ENCODE measurements at regions not wholly inside any gene's neighbourhood (a gene's known extent, or its start where the extent isn't known, plus 50 kb on each side); places are given as distances from the start of the nearest gene placed in this dataset.

DNA sequence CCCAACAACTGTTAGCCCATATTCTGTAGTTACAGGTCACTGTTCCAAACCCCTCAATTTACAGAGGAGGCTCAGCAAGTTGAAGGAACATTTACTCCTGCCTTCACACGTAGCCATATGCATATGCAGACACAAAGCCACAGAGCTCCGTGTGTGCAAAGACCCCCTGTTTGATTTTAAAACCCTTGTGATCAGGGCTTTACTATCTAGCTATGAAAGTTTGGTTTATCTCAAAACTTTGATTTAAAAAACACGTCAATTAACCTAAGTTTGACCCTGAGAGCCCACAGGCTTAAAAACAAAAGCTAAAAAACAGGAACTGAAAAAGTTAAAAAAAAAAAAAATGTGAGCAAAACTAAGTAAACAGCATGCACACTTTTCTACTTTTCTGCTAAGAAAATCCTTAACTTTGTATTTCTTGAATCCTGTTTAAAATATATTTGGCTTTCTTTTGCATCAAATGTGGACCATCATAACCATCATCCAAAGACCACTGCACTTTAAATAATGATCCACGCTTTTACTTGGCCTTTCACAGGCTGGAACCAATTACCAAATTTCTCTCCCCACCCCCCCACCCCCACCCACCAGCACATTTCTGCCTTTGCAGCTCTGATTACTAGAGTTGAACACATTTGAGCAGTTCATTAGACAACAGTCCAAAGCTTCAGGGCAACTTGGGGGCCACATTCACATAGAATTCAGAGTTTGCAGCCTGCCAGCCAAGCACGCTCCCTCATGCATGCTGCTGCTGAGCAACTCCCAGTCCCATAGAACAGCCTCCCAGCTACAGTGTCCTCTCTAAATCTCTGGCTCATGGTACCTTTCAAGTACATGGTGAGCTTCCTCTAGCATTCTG, 128.8 kb upstream of the MAP3K1 start:
- H3K4me3 ChIP-seq (ENCODE audit: low read depth, low read length), result no peak overlapping the region
- no peak for DNase-seq (ENCODE audit: low read depth)
- TF ChIP-seq, protein P1, sequence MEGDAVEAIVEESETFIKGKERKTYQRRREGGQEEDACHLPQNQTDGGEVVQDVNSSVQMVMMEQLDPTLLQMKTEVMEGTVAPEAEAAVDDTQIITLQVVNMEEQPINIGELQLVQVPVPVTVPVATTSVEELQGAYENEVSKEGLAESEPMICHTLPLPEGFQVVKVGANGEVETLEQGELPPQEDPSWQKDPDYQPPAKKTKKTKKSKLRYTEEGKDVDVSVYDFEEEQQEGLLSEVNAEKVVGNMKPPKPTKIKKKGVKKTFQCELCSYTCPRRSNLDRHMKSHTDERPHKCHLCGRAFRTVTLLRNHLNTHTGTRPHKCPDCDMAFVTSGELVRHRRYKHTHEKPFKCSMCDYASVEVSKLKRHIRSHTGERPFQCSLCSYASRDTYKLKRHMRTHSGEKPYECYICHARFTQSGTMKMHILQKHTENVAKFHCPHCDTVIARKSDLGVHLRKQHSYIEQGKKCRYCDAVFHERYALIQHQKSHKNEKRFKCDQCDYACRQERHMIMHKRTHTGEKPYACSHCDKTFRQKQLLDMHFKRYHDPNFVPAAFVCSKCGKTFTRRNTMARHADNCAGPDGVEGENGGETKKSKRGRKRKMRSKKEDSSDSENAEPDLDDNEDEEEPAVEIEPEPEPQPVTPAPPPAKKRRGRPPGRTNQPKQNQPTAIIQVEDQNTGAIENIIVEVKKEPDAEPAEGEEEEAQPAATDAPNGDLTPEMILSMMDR (conservative IDR thresholded peaks at IDR 0.05; ENCODE audit: low read depth, low read length), result no peak

GRCh38 chr5:56685503-56686217, 129.7 kb upstream of the MAP3K1 start:
- TF ChIP-seq, protein P1 (conservative IDR thresholded peaks at IDR 0.05; ENCODE audit: low read depth, low read length), result no peak
- DNase-seq (ENCODE audit: low read depth), result no peak
- no peak overlapping the region for H3K4me3 ChIP-seq (ENCODE audit: low read depth, low read length)

GRCh38 chr5:56684159-56684558, 131.2 kb upstream of the MAP3K1 start:
- TF ChIP-seq, protein P1 (conservative IDR thresholded peaks at IDR 0.05; ENCODE audit: low read depth, low read length), result no peak
- DNase-seq (ENCODE audit: low read depth), result no peak
- H3K4me3 ChIP-seq (ENCODE audit: low read depth, low read length), result no peak overlapping the region

DNA sequence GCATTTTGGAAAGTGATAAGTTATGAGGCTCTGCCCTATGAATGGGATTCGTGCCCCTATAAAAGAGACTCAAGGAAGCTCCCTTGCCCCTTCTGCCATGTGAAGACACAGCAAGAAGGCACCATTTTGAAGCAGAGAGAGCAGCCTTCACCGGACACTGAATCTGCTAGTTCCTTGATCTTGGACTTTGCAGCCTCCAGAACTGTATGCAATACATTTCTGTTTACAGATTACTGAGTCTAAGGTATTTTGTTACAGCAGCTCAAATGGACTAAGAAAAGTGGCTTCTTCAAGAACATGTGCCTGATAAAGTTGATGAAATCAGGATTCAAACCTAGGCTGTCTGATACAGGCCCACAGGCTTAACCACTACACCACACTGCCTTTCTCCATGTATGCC, 131.6 kb upstream of the MAP3K1 start:
- TF ChIP-seq, protein P1 (conservative IDR thresholded peaks at IDR 0.05; ENCODE audit: low read depth, low read length), result no peak
- no peak overlapping the region for H3K4me3 ChIP-seq (ENCODE audit: low read depth, low read length)
- DNase-seq (ENCODE audit: low read depth), result no peak

GRCh38 chr5:56683281-56683680, 132.1 kb upstream of the MAP3K1 start:
- DNase-seq (ENCODE audit: low read depth), result no peak
- H3K4me3 ChIP-seq (ENCODE audit: low read depth, low read length), result no peak overlapping the region
- TF ChIP-seq, protein P1 (conservative IDR thresholded peaks at IDR 0.05; ENCODE audit: low read depth, low read length), result no peak

DNA sequence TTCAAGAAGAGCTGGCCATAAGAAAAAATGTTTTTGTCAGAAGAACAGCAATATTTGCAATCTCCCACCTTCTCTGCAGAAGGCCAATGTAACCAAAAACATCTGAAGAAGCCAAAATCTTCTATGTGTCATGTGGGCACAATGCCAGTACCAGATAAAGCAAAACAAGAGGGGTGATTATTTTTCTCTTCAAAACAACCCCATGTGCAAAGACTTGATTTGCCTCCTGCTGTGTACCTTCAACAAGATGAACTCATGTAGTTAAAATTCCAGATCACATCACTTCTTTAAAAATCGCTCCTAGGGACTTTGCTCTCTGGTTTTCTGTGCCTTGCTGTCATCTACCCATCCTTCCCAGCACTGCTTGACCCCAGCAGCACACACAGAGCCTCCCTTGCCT, 134.0 kb upstream of the MAP3K1 start:
- no peak overlapping the region for H3K4me3 ChIP-seq (ENCODE audit: low read depth, low read length)
- DNase-seq (ENCODE audit: low read depth), result peak; percentile 86
- TF ChIP-seq, protein P1 (conservative IDR thresholded peaks at IDR 0.05; ENCODE audit: low read depth, low read length), result no peak
